ENCODE measurements at regions not wholly inside any gene's neighbourhood (a gene's known extent, or its start where the extent isn't known, plus 50 kb on each side); places are given as distances from the start of the nearest gene placed in this dataset.
"Not testable (repeated sequence)": the region's sequence is repeated elsewhere in the genome, so short reads cannot be mapped to it uniquely, and the experiment has no call there.

- no peak for DNase-seq (ENCODE audit: low spot score)
Observed at GRCh38 chr17:33567223-33567622, 274.1 kb upstream of the ASIC2 start.

DNA sequence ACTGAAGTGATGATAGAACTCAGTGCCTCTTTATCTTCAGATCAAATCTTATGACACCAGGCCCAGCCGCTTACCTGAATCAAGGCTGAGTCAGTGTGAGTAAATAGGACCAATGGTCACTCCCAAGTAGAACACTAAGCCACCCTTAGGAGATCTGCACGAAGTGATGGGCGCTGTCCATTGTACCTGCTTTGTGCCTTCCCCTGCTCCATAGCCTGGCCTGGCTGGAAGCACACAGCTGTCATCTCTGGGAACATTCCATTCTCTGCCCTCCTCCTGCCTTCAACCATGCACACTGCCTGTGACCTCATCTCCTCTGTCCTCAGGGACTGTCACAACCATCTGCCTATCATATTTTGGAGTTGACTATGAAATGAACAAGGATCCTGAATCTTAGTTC, 279.5 kb upstream of the ASIC2 start:
- DNase-seq (ENCODE audit: low spot score): no peak

GRCh38 chr17:33574942-33575445, 281.9 kb upstream of the ASIC2 start:
- DNase-seq (ENCODE audit: low spot score): no peak

GRCh38 chr17:33579740-33580139, 286.6 kb upstream of the ASIC2 start:
- not testable (repeated sequence) for DNase-seq (ENCODE audit: low spot score)

GRCh38 chr17:33580215-33580614, 287.1 kb upstream of the ASIC2 start:
- no peak for DNase-seq (ENCODE audit: low spot score)

DNA sequence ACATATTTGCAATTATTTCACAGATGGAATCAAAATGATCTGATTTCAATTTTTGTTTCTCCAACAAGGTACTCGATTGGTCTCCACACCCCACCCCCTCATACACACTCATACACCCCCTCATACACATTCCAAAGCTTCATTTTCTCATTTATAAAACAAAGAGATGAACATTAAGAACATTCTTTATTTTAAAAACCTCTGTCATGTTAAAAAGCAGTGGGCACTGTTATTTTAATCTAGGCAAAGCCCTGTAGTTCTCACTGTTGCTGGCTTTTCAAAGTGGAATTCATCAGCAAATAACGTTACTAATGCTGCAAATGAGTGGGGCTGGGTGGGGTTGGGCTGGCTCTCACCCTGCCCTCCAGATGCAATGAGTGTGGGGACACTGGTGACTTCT, 289.6 kb upstream of the ASIC2 start:
- DNase-seq (ENCODE audit: low spot score): no peak

- no peak for DNase-seq (ENCODE audit: low spot score)
Observed at GRCh38 chr17:33583518-33584417, 290.7 kb upstream of the ASIC2 start.

- no peak for DNase-seq (ENCODE audit: low spot score)
Observed at GRCh38 chr17:33593991-33594390, 300.9 kb upstream of the ASIC2 start.

GRCh38 chr17:33595828-33596227, 302.7 kb upstream of the ASIC2 start:
- no peak for DNase-seq (ENCODE audit: low spot score)

DNA sequence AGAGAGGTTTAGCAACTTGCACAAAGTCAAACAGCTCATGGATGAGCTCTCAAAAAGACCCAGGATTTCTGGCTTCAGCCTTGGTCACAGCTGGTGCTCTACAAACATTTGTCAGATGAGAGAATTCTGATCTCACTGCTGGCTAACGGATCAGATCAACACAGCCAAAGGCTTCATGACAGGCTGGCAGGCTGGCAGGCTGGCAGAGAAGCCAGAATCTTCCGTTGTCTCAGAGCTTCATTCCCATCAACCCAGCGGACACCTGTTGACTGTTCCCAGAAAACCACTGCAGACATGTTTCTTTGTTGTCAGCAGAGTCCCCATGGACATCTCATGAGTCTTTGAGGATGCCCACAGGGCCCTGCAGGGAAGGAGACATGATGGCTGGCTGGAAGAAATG, 303.8 kb upstream of the ASIC2 start:
- DNase-seq (ENCODE audit: low spot score): no peak

GRCh38 chr17:33598797-33599196, 305.7 kb upstream of the ASIC2 start:
- no peak for DNase-seq (ENCODE audit: low spot score)

- no peak for DNase-seq (ENCODE audit: low spot score)
Observed at GRCh38 chr17:33602981-33603380, 309.9 kb upstream of the ASIC2 start.

DNA sequence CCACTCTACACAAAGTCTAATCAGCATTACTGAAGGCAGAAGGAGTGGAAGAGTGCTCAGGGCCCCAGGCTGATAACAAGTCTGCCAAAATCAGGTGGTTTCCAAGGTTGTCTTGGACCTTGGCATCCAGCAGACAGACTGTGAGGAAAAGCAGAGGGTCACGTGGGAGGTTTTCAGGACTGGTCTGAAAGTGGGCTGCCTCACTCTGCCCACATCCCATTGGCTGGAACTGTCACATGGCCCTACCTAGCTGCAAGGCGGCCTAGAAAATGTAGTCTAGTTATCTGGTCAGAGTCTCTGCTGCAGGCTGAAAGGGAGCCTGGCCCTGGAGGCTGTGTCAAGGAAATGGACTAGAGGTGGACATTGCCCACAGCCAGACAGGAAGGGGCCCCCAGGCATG, 310.7 kb upstream of the ASIC2 start:
- no peak for DNase-seq (ENCODE audit: low spot score)

DNA sequence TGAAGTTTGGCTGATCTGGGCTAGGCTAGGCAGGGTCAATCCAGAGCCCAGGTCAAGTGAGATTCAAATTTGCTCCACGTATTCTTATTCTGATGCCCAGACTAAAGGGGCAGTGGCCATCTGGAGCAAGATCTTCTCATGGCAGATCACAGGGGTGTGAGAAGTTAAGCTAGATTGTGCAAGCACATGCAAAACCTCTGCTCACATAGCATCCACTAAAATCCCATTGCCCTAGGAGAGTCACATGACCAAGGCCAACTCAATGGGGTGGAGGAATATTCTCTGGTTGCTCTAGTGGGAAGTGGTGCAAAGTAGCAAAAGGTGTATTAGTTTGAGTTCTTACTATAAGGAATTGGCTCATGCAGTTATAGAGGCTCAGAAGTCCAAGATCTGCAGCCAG, 318.4 kb upstream of the ASIC2 start:
- DNase-seq (ENCODE audit: low spot score): no peak

DNA sequence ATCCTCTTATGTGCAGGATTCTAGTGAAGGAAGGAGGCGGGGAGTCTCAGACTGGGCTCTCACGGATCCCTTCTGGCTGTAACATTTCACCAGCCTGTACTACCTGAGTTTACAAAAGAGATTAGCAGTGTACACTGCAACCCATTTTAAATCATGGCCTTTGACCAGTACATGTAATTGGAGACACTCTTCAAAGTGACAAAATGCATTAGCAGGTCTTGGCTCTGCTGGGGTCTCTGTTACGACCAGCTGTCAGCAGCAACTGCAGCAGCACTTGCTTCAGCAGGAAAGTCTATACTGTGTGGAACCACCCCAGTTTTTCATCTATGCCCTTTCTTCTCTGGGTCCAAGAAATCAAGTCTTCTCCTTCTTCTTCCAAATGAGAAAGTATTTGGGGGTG, 322.8 kb upstream of the ASIC2 start:
- DNase-seq (ENCODE audit: low spot score): no peak

DNA sequence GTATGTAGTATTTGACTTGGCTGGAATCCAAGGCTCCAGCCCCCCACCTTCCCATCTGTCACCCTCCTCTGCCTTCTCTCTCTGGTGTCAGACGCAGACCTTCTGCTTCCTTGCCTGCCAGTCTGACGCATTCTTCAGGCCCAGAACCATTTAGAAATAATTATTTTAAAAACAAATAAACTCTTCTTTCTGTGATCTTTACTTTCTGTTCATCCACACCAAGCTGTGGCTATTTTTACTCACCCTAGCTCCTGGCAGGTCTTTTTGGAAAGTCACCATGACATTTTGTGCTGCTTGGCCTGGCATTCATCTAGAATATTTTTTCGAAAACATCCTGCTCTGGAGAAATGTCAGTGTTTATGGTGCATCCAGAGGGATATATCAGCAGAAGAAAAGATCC, 330.7 kb upstream of the ASIC2 start:
- DNase-seq (ENCODE audit: low spot score): no peak

- no peak for DNase-seq (ENCODE audit: low spot score)
Observed at GRCh38 chr17:33628500-33629346, 335.6 kb upstream of the ASIC2 start.

GRCh38 chr17:33633446-33633845, 340.4 kb upstream of the ASIC2 start:
- no peak for DNase-seq (ENCODE audit: low spot score)

GRCh38 chr17:33637534-33637933, 344.4 kb upstream of the ASIC2 start:
- DNase-seq (ENCODE audit: low spot score): no peak

DNA sequence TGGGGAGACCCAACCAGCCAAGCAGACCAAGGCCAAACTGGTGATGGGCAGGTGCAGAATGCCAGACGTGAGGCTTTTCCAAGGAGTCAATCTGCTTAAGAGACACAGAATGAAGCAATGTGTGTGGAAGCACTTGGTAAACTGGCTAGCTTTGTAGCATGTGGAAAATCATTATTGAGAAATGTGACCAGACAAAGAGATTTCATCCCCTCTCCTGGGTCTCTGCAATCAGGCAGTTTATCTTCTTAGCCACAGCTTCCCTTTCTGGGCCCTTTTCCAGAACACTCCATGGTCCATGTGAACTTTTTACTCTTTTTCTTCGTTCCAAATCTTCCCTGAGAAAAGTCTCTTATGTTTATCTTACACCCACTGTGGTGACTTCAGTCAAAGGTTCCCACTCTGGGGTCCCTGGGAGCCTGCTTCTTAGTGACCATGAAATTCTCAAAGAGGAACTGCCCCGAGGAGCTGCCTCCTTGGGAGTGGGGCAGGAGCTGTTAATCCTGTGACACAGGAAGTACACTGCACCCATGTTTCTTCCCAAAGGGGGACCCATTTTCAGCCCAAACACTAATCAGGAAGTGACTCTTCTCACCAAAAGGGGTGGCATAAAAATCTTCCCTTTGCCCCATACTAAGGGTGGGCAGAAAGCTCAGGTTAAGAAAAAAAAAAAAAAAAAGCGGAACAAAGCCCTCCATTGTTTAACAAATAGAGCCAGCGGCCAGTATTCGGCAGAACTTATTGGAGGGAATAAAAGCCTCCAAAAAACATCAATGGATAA, 346.2 kb upstream of the ASIC2 start:
- no peak for DNase-seq (ENCODE audit: low spot score)

DNA sequence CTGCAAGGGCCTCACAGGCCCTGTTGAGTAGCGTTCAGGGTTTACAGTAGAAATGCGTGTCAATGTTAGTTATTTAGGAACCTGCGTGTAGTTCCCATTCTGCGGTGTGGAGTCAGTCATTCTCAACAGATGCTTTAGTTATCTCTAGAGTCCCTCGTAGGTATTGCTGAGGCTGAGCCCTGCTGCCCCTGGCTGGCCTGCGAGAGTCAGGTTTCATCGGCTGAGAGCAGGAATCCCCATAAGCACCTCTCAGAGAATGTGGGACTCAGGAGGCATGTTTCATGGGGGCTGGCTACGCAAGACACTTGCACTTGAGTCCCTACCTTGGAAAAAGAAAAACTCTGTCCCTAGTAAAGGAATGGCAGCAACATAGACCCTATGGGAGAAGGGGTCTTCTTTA, 347.5 kb upstream of the ASIC2 start:
- no peak for DNase-seq (ENCODE audit: low spot score)

- no peak for DNase-seq (ENCODE audit: low spot score)
Observed at GRCh38 chr17:33642002-33642401, 348.9 kb upstream of the ASIC2 start.
